Body of pancreas (tissue), 4 donors: ENCODE measurements at regions not wholly inside any gene's neighbourhood (a gene's known extent, or its start where the extent isn't known, plus 50 kb on each side); places are given as distances from the start of the nearest gene placed in this dataset.

Experiments
- ATAC-seq: fragments of 150-250 bp; one replicate; pipeline ENCODE4 v1.9.1; 2016
- DNase-seq, 4 donors: peaks; one replicate each; pipeline ENCODE4 v3.0.0-alpha.2; 2019
- H3K27ac ChIP-seq, 4 donors: fragments of 200-600 bp; sonication (generic); 1 replicate in 3 of 4; 2 replicates in 1 of 4; pipeline versions ENCODE4 v1.5.1 to v1.6.1; 2016 to 2019; ENCODE audit warnings: mild to moderate bottlenecking in 1 of 4, mixed read lengths in 1 of 4, moderate library complexity in 1 of 4
- H3K27me3 ChIP-seq, 2 donors: fragments of 200-600 bp; sonication (generic); one replicate each; pipeline ENCODE4 v1.6.0; 2016; ENCODE audit warnings: mild to moderate bottlenecking in 1 of 2
- H3K36me3 ChIP-seq, 2 donors: fragments of 200-600 bp; sonication (generic); replicated peaks in 1 of 2; 2 replicates each; pipeline ENCODE4 v1.5.1; 2016; ENCODE audit warnings: low read depth in 2 of 2; ENCODE audit not compliant: insufficient read depth in 1 of 2
- H3K4me1 ChIP-seq: fragments of 200-600 bp; sonication (generic); one replicate; pipeline ENCODE4 v1.6.0; 2016
- H3K4me3 ChIP-seq, 2 donors: fragments of 200-600 bp; sonication (generic); 1 replicate in 1 of 2; 2 replicates in 1 of 2; pipeline ENCODE4 v1.5.1; 2016 to 2019
- H3K9me3 ChIP-seq, 3 donors: fragments of 200-600 bp; sonication (generic); 1 replicate in 2 of 3; 2 replicates in 1 of 3; pipeline ENCODE4 v1.5.1; 2016
- POLR2A ChIP-seq, 3 donors: fragments of 450-650 bp; IDR thresholded peaks; one replicate each; pipeline ENCODE4 v1.6.1; 2016; ENCODE audit warnings: antibody characterized with exemption in 3 of 3, mild to moderate bottlenecking in 2 of 3
- WGBS, 2 donors: methylation state at CpG; one replicate each; pipeline ENCODE4 v1.1.5; 2017; 5-methylcytosine and 5-hydroxymethylcytosine counted together
- intact Hi-C: fragments of 100-400 bp; cut with DNase I; formaldehyde crosslinking; loops from one replicate; pipeline ENCODE4 v1.15.1; 2023
- TF ChIP-seq, protein P1 (sequence below), 7 experiments: fragments of 450-650 bp in 4 of 7; fragments of 200-600 bp in 3 of 7; sonication (generic) in 3 of 7; IDR thresholded peaks; one replicate each; pipeline ENCODE4 v1.5.1; 2016 to 2019; ENCODE audit warnings: antibody characterized with exemption in 7 of 7

DNA sequence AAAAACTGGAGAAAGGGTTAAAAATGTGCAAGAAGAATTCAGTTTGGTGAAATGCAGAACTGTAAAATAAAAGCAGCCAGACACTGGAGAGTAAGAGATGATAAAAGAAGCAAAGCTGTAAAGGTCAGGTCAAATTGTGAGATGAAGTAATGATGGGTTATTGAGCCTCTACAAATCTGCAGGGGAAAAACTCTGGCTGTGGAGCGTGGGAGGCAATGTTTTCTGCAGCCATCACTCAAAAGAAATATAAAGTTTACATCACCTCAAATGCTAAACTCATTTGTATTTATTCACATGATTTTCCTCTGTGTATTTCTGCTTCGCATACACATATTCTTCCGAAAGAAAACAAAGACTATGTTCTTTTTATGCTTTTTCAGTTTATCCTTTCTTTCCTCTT lies 158.8 kb upstream of the GPR149 start:
- H3K36me3 ChIP-seq, result no peaks in the 10 kb centered on the region
- ATAC-seq (no peak), DNase-seq (no peak)
- no peaks in the 10 kb centered on the region for H3K4me1 ChIP-seq
- H3K27me3 ChIP-seq, result no peaks in the 10 kb centered on the region
- WGBS, 2 donors, result 62 to 75% methylated on average over 3 of the region's 3 CpGs
- TF ChIP-seq, protein P1, sequence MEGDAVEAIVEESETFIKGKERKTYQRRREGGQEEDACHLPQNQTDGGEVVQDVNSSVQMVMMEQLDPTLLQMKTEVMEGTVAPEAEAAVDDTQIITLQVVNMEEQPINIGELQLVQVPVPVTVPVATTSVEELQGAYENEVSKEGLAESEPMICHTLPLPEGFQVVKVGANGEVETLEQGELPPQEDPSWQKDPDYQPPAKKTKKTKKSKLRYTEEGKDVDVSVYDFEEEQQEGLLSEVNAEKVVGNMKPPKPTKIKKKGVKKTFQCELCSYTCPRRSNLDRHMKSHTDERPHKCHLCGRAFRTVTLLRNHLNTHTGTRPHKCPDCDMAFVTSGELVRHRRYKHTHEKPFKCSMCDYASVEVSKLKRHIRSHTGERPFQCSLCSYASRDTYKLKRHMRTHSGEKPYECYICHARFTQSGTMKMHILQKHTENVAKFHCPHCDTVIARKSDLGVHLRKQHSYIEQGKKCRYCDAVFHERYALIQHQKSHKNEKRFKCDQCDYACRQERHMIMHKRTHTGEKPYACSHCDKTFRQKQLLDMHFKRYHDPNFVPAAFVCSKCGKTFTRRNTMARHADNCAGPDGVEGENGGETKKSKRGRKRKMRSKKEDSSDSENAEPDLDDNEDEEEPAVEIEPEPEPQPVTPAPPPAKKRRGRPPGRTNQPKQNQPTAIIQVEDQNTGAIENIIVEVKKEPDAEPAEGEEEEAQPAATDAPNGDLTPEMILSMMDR (IDR thresholded peaks at IDR 0.05), result no peak
- no peak for TF ChIP-seq POLR2A (IDR thresholded peaks at IDR 0.05)
- intact Hi-C loops, result no loop called here
- no peak overlapping the region for H3K27ac ChIP-seq
- H3K9me3 ChIP-seq, result no peaks in the 10 kb centered on the region
- no peak overlapping the region for H3K4me3 ChIP-seq

- DNase-seq, result no peak
- H3K36me3 ChIP-seq, result no peaks in the 10 kb centered on the region
- H3K4me1 ChIP-seq, result no peaks in the 10 kb centered on the region
- no peaks in the 10 kb centered on the region for H3K9me3 ChIP-seq
- H3K4me3 ChIP-seq, result no peak overlapping the region
- intact Hi-C loops, result no loop called here
- H3K27me3 ChIP-seq, result no peaks in the 10 kb centered on the region
- no peak overlapping the region for H3K27ac ChIP-seq
- ATAC-seq, result no peak
- TF ChIP-seq, protein P1 (IDR thresholded peaks at IDR 0.05), result no peak
- TF ChIP-seq POLR2A (IDR thresholded peaks at IDR 0.05), result no peak
Observed at GRCh38 chr3:154584974-154585373, 155.0 kb upstream of the GPR149 start.

GRCh38 chr3:154584041-154584440 lies 154.1 kb upstream of the GPR149 start:
- DNase-seq (no peak), ATAC-seq (no peak)
- TF ChIP-seq POLR2A (IDR thresholded peaks at IDR 0.05), result no peak
- TF ChIP-seq, protein P1 (IDR thresholded peaks at IDR 0.05), result no peak
- no peaks in the 10 kb centered on the region for H3K4me1 ChIP-seq
- no peaks in the 10 kb centered on the region for H3K27me3 ChIP-seq
- H3K9me3 ChIP-seq, result no peaks in the 10 kb centered on the region
- no peak overlapping the region for H3K27ac ChIP-seq
- H3K36me3 ChIP-seq, result no peaks in the 10 kb centered on the region
- WGBS, 2 donors, result 63 to 72% methylated on average over 4 of the region's 4 CpGs
- no peak overlapping the region for H3K4me3 ChIP-seq
- intact Hi-C loops, result no loop called here

GRCh38 chr3:154583086-154583634 lies 153.2 kb upstream of the GPR149 start:
- DNase-seq, result no peak
- Histone ChIP-seq H3K4me1 (no peaks in the 10 kb centered on the region), H3K36me3 (no peaks in the 10 kb centered on the region), H3K27ac (no peak overlapping the region), H3K9me3 (no peaks in the 10 kb centered on the region), H3K27me3 (no peaks in the 10 kb centered on the region), H3K4me3 (no peak overlapping the region)
- intact Hi-C loops, result no loop called here
- TF ChIP-seq, protein P1 (IDR thresholded peaks at IDR 0.05), result no peak
- TF ChIP-seq POLR2A (IDR thresholded peaks at IDR 0.05), result no peak
- WGBS, 2 donors, result 49 to 57% methylated on average over 4 of the region's 4 CpGs
- ATAC-seq, result no peak

DNA sequence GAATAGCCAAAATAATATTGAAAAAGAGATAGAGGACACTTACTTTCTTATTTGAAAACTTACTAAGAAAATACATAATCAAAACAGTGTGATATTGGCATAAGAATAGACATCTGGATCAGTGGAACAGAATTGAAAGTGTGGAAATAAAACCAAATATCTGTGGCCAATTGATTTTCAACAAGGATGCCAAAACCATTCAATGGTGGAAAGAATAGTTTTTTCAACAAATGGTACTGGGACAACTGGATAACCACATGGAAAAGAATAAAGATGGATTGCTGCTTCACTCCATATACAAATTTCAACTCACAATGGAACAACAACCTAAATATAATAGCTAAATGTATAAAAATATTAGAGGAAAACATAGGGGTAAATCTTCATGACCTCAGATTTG lies 152.5 kb upstream of the GPR149 start:
- H3K27me3 ChIP-seq, result no peaks in the 10 kb centered on the region
- no peaks in the 10 kb centered on the region for H3K4me1 ChIP-seq
- intact Hi-C loops, result no loop called here
- ATAC-seq (no peak), DNase-seq (no peak)
- H3K27ac ChIP-seq, result no peak overlapping the region
- no peak overlapping the region for H3K4me3 ChIP-seq
- H3K36me3 ChIP-seq, result no peaks in the 10 kb centered on the region
- no peaks in the 10 kb centered on the region for H3K9me3 ChIP-seq
- no peak for TF ChIP-seq POLR2A (IDR thresholded peaks at IDR 0.05)
- TF ChIP-seq, protein P1 (IDR thresholded peaks at IDR 0.05), result no peak
